ENCODE measurements at regions not wholly inside any gene's neighbourhood (a gene's known extent, or its start where the extent isn't known, plus 50 kb on each side); places are given as distances from the start of the nearest gene placed in this dataset.

- no peak overlapping the region for H3K27ac ChIP-seq
- no peak for DNase-seq (ENCODE audit: low spot score)
- no peak for TF ChIP-seq CTCF (IDR thresholded peaks at IDR 0.05)
- H3K4me3 ChIP-seq: no peak overlapping the region
Observed at GRCh38 chr1:5394111-5394510, 598.1 kb downstream of the NPHP4 start.

- Histone ChIP-seq H3K27ac (no peak overlapping the region), H3K4me3 (no peak overlapping the region)
- DNase-seq (ENCODE audit: low spot score): no peak
- TF ChIP-seq CTCF (IDR thresholded peaks at IDR 0.05): no peak
Observed at GRCh38 chr1:5393603-5394002, 598.6 kb downstream of the NPHP4 start.

GRCh38 chr1:5393146-5393545 is 599.1 kb downstream of the NPHP4 start:
- no peak overlapping the region for H3K4me3 ChIP-seq
- DNase-seq (ENCODE audit: low spot score): no peak
- TF ChIP-seq CTCF (IDR thresholded peaks at IDR 0.05): no peak
- no peak overlapping the region for H3K27ac ChIP-seq

GRCh38 chr1:5391725-5392124 is 600.5 kb downstream of the NPHP4 start:
- DNase-seq (ENCODE audit: low spot score): no peak
- Histone ChIP-seq H3K27ac (no peak overlapping the region), H3K4me3 (no peak overlapping the region)
- TF ChIP-seq CTCF (IDR thresholded peaks at IDR 0.05): no peak

GRCh38 chr1:5390504-5390903 is 601.7 kb downstream of the NPHP4 start:
- Histone ChIP-seq H3K4me3 (no peak overlapping the region), H3K27ac (no peak overlapping the region)
- no peak for DNase-seq (ENCODE audit: low spot score)
- no peak for TF ChIP-seq CTCF (IDR thresholded peaks at IDR 0.05)

- no peak overlapping the region for H3K27ac ChIP-seq
Observed at GRCh38 chr1:5389101-5389885, 602.9 kb downstream of the NPHP4 start.

More at GRCh38 chr1:5389101-5389885, 602.9 kb downstream of the NPHP4 start:
- H3K4me3 ChIP-seq: no peak overlapping the region
- no peak for TF ChIP-seq CTCF (IDR thresholded peaks at IDR 0.05)
- no peak for DNase-seq (ENCODE audit: low spot score)
